HCT116 (cell line): ENCODE measurements at regions not wholly inside any gene's neighbourhood (a gene's known extent, or its start where the extent isn't known, plus 50 kb on each side); places are given as distances from the start of the nearest gene placed in this dataset.

Source experiments
- CTCF ChIP-seq, 3 experiments: fragments of 200-600 bp in 1 of 3; sonication (generic) in 1 of 3; IDR thresholded peaks in 2 of 3; conservative IDR thresholded peaks in 1 of 3; 2 replicates each; pipeline ENCODE4 v1.5.1; 2012 to 2017; ENCODE audit warnings: low read depth in 2 of 3, low read length in 2 of 3, antibody characterized with exemption in 1 of 3, borderline replicate concordance in 1 of 3, control low read depth in 1 of 3, mild to moderate bottlenecking in 1 of 3, mixed read lengths in 1 of 3, mixed run types in 1 of 3, moderate library complexity in 1 of 3; ENCODE audit not compliant: insufficient read depth in 1 of 3
- POLR2AphosphoS5 ChIP-seq: IDR thresholded peaks from 2 replicates; pipeline ENCODE4 v1.6.1; 2011; ENCODE audit warnings: mild to moderate bottlenecking, low read depth, low read length, moderate library complexity
- YY1 ChIP-seq: IDR thresholded peaks from 2 replicates; pipeline ENCODE4 v1.6.1; 2011; ENCODE audit warnings: low read length, low read depth, moderate library complexity, mild to moderate bottlenecking; ENCODE audit not compliant: insufficient replicate concordance; ENCODE audit errors: extremely low read depth

DNA sequence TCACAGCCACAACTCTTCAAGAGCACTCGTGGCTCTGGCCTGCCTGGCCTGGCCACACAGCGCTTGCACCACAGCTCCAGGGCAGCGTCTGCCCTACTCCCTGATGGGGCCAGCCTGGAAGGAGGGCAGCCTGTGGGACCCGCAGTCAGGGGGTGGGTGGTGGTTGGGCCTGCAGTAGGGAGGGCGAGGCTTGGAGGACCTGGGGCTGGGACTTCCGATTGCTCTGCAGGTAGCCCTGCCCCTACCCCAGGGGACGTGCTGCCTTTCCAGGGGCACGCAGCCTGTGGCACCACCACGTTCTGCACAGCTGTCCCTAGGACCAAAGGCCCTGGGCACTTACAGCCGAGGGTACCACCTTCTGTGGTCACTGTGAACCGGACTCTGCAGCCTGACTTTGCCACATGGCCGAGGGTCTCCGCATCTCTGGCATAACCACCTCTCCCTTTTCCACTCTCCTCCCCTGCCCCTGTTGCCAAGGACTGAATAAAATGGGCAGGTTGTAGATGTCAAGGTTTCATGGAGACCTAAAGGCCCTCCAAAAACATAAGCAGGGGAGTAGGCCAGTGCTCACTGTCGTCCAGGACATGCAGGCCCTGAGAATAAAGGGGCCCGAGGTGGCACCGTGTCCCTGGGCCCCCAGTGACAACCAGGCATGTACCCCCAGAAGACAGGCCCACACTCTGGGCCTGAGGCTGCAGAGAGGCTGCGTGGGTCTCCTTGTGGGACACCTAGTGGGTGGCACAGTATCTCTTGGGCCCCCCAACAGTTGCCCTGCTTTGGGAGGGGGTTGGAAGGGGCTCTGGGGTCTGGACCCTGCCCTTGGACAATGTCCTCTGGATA lies 87.3 kb downstream of the INHBB start:
- no peak for TF ChIP-seq POLR2AphosphoS5
- no peak for TF ChIP-seq CTCF (IDR thresholded peaks at IDR 0.05 in 2 of 3, conservative IDR thresholded peaks at IDR 0.05 in 1 of 3; ENCODE audit: borderline replicate concordance in 1 of 3, insufficient read depth in 1 of 3, low read depth in 2 of 3, low read length in 2 of 3)
- no peak for TF ChIP-seq YY1
